ENCODE measurements at regions not wholly inside any gene's neighbourhood (a gene's known extent, or its start where the extent isn't known, plus 50 kb on each side); places are given as distances from the start of the nearest gene placed in this dataset.

- no peak overlapping the region for H3K4me3 ChIP-seq
- no peaks in the 10 kb centered on the region for H3K27me3 ChIP-seq
- no peaks in the 10 kb centered on the region for H3K9me3 ChIP-seq
- no peaks in the 10 kb centered on the region for H3K36me3 ChIP-seq
- ATAC-seq (peak in 1 of 4 donors; percentile 35), DNase-seq (no peak), FAIRE-seq (no peak)
- no peak for TF ChIP-seq CTCF (IDR thresholded peaks at IDR 0.05)
- no peak overlapping the region for H3K27ac ChIP-seq
- intact Hi-C loops (cut with DNase I), result no loop called here
- no peaks in the 10 kb centered on the region for H3K4me1 ChIP-seq
- 13 to 15% methylated on average over 7 of the region's 7 CpGs for WGBS, 2 donors
Measured at GRCh38 chr5:93193431-93194347, 387.3 kb downstream of the NR2F1-AS1 start.

- no peak for ATAC-seq
- Histone ChIP-seq H3K4me1 (no peaks in the 10 kb centered on the region), H3K27ac (no peak overlapping the region), H3K36me3 (no peaks in the 10 kb centered on the region), H3K9me3 (no peaks in the 10 kb centered on the region), H3K27me3 (no peaks in the 10 kb centered on the region), H3K4me3 (no peak overlapping the region)
- intact Hi-C loops (cut with DNase I), result no loop called here
- no peak for DNase-seq
- 53 to 55% methylated on average over 2 of the region's 2 CpGs for WGBS, 2 donors
- no peak for TF ChIP-seq CTCF (IDR thresholded peaks at IDR 0.05)
- FAIRE-seq, result no peak
Measured at GRCh38 chr5:93192683-93193082, 388.3 kb downstream of the NR2F1-AS1 start.

- WGBS, 2 donors, result 20 to 31% methylated on average over 2 of the region's 2 CpGs
- DNase-seq, result no peak
- no peak overlapping the region for H3K27ac ChIP-seq
- TF ChIP-seq CTCF (IDR thresholded peaks at IDR 0.05), result no peak
- H3K36me3 ChIP-seq, result no peaks in the 10 kb centered on the region
- H3K27me3 ChIP-seq, result no peaks in the 10 kb centered on the region
- intact Hi-C loops (cut with DNase I), result no loop called here
- ATAC-seq, result peak in 2 of 4 donors; percentile 32 to 43
- H3K9me3 ChIP-seq, result no peaks in the 10 kb centered on the region
- H3K4me1 ChIP-seq, result no peaks in the 10 kb centered on the region
- no peak for FAIRE-seq
- no peak overlapping the region for H3K4me3 ChIP-seq
Measured at GRCh38 chr5:93192087-93192486, 388.9 kb downstream of the NR2F1-AS1 start.

- intact Hi-C loops (cut with DNase I), result no loop called here
Measured at GRCh38 chr5:93191035-93191817, 389.8 kb downstream of the NR2F1-AS1 start.

More at GRCh38 chr5:93191035-93191817, 389.8 kb downstream of the NR2F1-AS1 start:
- H3K27ac ChIP-seq, result no peak overlapping the region
- DNase-seq, result no peak
- H3K27me3 ChIP-seq, result no peaks in the 10 kb centered on the region
- TF ChIP-seq CTCF (IDR thresholded peaks at IDR 0.05), result no peak
- ATAC-seq, result no peak
- 72 to 81% methylated on average over 11 of the region's 11 CpGs for WGBS, 2 donors
- no peaks in the 10 kb centered on the region for H3K36me3 ChIP-seq
- no peaks in the 10 kb centered on the region for H3K9me3 ChIP-seq
- H3K4me3 ChIP-seq, result no peak overlapping the region
- no peaks in the 10 kb centered on the region for H3K4me1 ChIP-seq
- FAIRE-seq, result no peak
